ENCODE measurements at regions not wholly inside any gene's neighbourhood (a gene's known extent, or its start where the extent isn't known, plus 50 kb on each side); places are given as distances from the start of the nearest gene placed in this dataset.

DNA sequence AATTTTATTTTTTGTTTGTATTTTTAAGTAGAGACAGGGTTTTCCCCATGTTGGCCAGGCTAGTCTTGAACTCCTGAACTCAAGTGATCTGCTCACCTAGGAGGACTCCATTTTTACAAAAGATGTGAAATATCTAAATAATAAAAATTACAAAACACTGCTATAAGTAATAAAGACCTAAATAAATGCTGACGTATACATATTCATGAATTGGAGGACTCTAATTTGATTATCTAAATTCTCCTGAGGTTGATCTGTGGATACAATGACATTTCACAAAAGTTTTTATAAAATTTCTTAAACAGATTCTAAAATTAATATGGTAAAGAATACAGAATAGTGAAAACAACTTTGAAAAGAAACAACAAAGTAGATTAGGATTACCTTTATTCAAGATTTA, 1224.0 kb downstream of the SLC16A7 start:
- no peak for TF ChIP-seq CTCF (IDR thresholded peaks at IDR 0.05; ENCODE audit: low read depth, low read length)
- TF ChIP-seq EZH2phosphoT487 (IDR thresholded peaks at IDR 0.05; ENCODE audit: low read depth) = no peak

Measured in OCI-LY3 (cell line).